ENCODE measurements at regions not wholly inside any gene's neighbourhood (a gene's known extent, or its start where the extent isn't known, plus 50 kb on each side); places are given as distances from the start of the nearest gene placed in this dataset.

DNA sequence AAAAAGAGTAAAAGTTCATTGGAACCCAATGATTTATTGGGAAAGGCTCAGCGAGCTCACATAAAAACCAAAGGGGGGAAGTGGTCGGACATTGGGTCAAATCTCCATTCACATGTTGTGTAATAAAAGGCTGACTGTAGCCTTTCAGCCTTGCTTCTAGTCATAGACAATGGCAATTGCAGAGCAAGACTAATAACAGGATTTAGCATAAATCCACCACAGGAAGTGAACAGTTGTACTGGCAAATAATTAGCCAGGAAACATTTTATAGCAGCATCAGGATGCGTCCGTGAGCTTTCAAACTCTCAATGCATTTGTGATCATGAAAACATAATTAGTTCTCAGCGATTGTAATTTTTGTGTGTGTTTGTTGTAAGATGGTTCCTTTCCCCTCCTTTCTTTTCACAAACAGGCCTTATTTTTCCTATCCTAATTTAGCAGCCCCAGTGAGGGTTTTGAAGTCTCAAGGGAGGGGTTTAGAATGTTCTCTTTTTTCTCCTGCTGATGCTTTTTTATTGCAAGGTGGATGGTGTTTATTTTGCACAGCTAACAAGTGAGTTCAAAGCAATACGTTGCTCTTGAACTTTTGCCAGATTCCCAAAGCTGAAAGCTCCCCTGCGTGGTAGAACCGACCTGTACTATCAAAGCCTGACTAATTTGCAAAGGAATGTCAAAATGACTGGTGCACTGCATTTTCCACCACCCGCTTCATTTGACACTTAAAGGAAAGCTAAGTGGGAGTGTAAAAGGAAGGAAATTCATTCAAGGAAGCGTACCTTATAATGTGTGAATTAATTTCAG is 105.6 kb downstream of the SPRY2 start:
- DNase-seq = no peak

DNA sequence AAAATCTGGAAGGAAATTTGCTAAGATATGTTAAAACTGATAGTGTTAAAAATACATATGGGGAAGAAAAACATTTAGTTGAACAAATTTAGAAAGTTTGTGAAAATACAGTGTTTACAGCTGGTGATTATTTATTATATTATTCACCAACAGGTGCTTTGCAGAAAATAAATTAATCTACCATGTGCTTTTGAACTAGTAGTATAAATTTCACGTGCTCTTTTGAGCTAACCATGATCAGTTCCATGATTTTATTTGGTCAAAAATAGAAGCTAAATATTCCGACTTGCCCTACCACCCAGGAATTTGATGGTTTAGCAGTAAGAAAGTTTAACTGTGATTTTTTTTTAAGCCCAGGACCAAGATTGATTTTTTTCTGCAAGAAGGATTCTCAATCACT is 113.3 kb downstream of the SPRY2 start:
- DNase-seq = no peak

DNA sequence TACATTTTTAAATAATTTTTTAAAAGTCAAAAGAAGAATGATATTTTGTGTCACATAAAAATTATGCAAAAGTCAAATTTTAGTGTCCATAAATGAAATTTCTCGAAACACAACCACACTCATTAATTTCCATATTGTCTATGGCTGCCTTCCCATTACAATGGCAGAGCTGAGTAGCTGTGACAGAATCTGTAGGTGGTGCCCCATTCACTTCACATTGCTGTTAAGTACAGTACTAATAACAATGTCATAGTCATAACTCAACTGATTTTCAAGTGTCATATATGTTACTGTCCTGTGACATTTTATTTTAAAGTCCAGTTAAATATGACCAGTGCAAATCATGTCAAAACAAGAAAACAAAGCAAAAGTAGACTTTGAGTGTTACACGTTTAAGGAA is 114.3 kb downstream of the SPRY2 start:
- no peak for DNase-seq

DNA sequence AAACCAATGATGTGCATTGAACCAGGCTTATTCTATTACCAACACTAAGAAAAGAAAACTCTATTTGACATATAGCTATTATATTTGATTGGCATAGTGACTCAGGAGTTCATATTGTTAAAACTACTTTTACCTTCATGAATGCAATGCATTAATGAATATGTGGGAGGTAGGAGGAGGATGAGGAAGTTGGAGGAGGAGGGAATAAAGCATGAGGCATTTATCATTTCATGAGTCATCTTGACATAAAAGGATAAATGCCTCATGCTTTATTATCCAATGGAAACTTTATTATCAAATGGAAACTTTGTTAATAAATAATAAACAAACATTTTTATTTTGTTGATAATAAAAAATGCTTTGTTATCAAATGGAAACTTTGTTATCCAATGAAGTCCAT is 116.5 kb downstream of the SPRY2 start:
- DNase-seq = no peak

DNA sequence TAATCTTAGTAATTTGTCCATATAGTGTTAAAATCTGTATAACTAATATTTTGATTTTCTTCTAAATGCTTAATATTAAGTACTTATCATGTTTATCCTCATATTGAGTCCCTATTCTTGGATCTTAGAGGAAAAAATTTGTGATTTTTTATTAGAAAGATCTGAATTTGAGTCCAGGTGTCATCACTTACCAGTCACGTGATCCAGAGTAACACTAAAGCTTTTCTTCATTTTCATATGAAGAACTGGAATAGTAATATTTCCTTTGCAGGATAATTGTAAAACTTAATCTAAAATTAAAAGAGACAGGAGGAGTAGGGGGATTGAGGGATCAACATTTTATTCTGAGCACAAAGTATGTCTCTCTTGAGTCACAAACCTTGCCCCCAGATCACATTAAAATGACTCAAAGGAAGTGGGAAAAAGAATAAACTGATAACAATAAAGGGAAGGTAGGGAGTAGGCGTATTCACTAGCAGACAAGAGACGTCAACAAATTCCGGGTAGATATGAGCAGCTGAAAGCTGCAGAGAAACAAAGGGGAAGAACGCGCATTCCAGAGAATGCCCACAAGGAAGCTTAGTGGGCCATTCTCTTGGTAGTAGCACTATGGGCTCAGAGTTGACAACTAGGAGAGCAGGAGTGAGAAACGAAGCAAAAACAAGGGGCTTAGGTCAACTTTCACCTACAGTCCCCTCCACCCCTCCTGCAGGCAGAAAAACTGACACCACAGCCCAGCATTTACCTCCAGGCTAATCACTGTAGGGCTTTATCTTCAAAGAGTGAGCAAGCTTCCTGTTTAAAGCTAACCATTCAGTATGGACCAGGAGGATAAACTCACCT is 123.1 kb downstream of the SPRY2 start:
- DNase-seq = no peak

DNA sequence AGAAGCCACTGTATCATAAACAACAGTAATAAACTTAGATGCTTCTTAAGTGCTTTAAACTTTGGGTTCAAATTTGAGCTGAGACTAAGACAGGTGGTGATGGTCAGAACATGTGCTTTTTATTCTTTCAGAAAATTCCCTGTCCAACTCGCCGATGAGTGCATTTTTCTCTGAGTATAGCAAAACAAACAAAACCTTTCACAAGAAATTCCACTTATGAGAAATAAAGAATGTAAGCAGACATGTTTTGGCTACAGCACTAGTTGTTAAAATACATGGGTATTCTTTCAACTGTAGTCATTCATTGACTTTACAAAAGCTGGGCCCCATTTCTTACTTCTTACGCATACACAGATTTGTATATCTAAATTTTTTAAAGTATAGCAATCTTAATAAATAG is 125.6 kb downstream of the SPRY2 start:
- DNase-seq = no peak

DNA sequence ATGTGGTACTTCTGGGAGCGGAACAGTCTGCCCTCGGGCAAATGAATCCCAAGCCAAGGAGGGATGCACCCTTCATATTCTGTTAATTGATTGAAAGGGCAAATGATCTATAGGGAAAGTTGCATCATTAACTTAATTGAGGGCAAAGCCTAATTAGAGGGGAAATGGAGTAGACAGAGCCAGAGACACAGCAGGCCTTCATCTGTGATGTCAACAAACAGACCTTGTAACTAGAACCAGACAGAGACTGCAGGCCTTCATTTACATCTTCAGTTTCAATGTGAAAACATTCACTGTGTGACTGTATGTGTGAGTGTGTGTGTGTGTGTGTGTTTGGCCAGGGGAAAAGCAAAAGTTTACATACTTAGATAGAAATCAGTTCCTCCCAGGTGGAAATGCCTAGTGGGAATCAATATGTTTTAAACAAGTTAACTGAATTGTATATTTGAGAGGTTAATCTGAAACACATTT is 126.4 kb downstream of the SPRY2 start:
- DNase-seq = no peak

DNA sequence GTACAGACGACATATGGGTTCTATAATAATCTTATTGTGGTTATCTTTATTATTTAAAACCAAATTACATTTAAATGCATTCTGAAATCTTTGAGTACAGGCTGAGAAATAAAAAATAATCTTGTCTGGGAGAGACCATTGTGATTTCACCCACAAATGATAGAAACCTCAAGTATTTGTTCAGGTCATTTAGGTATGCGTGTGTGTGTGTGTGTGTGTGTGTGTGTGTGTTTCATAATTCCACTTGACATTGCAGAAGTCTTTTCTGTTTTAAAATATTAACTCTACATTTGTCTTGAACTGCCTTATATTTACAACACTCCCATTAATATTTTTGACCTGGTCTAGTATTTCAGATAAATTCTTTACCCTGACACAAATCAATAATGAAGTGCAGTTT is 126.9 kb downstream of the SPRY2 start:
- DNase-seq = no peak

DNA sequence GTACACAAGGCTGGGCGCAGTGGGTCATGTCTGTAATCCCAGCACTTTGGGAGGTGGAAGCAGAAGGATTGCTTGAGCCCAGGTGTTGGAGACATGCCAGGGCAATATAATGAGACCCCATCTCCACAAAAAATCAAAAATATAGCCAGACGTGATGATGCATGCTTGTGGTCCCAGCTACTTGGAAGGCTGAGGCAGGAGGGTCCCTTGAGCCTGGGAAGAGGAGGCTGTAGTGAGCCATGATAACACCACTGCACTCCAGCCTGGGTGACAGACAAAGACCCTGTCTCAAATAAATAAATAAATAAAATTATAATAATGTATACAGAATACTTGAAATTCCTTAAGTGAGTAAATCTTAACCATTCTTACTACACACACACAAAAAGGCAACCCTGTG is 127.7 kb downstream of the SPRY2 start:
- DNase-seq = no peak

DNA sequence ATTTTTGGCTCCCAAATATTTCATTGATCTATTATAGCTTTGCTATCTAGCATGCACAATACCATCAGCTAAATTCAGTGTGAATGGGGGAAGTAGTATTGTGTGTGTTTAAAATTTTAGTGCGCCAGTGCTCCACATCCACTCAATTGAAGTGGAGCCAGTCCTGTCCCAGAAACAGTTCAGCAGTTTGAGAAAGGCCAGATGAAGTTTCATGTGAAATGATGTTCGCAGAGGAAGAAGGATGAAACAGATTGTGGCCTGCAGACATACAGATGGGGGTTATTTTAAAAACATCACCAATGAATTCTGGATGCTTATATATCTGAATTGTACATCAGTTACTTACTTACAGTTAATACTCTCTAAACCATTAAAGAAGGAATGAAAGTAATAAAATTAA is 129.4 kb downstream of the SPRY2 start:
- DNase-seq = no peak

DNA sequence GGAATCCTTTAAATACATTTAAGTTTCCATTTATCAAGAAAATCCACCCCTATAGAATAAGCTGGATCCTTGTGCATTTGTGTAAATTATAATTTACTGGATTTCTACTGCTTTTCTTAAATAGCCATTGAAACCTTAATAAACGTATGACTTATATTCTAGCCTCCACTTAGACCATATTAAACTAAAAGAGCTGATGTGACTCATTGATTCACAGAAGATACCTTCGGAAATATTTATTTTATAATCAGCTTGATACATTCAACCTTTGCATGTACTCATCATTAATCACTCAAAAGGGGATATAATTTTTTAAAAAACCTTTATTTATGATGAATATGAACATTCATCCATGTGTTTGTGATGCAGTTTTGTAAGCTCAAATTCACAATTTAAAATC is 136.3 kb downstream of the SPRY2 start:
- no peak for DNase-seq

DNA sequence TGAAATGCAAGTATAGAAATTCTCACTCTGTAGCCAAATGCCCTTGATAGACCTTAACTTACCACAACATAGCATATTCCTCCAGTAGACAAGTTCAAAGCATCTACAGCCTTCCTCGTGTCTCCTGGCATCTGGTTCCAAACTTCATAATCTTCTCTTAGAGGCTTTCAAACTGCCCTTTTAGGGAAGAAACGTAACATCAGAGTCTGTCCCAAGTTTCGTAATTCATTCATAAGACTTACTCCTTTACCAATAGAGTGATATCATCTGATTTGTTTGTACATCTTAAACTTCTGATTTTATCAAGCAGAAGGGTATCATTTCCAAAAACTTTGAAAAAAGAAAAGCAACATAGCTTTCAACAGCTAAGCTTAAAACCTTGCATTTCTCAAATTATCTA is 137.4 kb downstream of the SPRY2 start:
- DNase-seq = no peak

DNA sequence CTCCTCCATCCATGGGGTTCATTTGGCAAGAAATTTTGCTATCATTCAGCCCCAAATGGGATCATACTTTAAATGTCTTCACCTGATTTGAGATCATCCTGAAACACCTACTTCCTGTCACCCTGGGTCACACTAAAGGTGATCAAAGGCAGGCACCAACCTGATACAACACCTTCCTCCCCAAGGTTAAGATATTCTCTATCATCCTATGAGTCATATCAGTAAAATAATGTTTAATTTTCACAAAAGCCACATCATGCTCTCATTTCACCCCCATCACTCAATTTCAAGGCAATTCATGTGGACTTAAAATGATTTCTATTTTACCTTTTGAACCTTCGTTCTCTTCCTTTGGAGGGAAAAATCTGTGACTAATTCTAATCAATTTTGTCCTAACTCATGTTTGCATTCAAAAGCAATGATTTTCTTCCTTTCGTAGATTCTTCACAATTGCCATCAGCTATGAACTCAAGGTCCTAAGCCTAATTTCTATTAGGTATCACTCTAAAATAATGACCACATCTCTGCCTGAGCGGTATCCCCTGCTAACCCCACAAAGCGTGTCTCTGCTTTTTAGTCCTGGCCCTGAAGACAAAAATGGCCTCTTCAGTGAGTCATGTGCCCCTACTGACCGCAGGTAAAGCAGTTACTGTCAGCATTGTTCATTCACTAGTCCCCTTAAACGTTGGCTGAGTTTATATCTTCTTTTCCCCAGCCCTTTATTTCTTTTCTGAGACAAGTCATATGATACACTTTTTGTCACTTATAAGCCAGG is 139.0 kb downstream of the SPRY2 start:
- no peak for DNase-seq

DNA sequence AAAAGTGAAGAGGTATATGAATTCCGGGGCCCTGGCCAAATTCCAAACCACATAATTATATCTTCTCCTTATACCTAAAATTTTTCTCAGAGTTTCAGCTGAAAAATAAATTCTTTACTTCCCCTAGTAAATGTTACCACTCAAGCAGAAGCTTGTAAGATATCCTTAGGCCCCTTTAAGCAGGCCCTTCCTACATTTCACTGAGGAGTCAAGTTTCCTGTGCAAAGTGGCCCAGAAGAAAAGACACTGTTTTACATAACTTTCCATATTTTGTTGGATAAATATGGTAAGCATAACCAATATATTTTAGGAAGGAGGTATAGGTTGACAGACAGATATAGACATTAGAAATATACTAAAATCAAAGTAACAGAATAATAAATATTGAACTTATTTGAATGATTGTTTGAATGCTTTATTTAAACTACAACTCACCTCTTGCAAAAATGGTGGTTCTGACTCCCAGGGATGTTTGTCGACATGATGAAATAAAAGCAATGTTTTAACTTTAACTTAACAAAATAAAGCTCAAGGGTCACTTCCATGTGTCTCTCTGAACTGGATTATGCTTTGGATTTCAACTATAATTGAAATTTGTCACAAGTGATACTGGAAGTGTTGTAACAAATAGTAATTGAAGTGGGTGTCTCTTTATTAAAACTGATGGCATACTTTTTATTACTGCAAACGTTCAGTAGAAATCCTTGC is 141.2 kb downstream of the SPRY2 start:
- DNase-seq = no peak

DNA sequence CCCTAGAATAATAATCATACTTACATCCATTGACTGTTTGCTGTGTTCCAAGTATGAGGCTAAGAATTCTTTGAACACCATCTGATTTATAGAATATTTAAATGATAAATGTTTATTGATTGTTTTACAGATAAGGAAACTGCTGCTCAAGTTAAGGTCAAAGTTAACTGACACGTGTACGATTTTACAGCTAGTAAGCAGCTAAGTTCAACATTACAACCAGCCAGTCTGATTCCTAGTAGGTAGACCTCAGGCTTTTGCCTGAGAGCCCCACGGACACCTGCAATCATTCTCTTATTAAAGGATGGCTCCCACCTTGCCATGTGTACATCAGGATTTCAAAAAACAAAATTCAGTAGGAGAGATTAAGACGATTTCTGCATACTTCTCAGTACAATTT is 141.9 kb downstream of the SPRY2 start:
- DNase-seq = no peak

DNA sequence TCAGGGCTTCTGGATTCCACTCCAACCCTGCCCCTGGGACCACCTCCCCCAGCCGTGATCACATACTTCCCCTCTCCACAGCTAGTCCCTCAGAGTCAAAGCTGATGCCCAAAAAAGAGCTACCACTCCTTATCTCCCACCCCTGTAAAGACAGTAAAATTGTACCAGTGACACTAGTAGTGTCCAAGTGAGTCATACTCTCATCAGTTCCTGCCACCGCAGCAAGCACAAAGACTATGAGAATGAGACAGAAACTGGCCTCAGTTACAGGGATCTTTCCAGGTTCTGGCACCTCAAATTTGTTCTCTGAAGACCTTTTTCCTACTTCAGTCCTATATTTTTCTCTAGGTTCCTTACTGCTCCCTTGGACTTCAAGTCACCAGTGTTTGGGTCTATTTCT is 144.2 kb downstream of the SPRY2 start:
- no peak for DNase-seq

DNA sequence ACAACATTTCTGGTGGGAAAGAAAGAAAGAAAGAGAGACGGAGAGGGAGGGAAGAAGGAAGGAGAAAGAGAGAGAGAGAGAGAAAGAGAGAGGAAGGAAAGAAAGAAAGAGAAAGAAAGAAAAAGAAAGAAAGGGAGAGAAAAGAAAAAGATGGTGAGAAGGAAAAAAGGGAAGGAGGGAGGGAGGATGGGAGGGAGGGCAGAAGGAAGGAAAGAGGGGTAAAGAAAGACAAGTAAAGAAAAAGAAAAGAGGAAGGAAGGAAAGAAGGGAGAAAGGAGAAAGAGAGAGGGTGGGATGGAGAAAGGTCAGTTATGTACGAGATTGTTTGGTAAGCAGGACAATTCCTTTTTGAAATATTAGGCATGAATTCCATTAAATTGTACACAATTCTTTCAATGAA is 145.3 kb downstream of the SPRY2 start:
- no peak for DNase-seq

DNA sequence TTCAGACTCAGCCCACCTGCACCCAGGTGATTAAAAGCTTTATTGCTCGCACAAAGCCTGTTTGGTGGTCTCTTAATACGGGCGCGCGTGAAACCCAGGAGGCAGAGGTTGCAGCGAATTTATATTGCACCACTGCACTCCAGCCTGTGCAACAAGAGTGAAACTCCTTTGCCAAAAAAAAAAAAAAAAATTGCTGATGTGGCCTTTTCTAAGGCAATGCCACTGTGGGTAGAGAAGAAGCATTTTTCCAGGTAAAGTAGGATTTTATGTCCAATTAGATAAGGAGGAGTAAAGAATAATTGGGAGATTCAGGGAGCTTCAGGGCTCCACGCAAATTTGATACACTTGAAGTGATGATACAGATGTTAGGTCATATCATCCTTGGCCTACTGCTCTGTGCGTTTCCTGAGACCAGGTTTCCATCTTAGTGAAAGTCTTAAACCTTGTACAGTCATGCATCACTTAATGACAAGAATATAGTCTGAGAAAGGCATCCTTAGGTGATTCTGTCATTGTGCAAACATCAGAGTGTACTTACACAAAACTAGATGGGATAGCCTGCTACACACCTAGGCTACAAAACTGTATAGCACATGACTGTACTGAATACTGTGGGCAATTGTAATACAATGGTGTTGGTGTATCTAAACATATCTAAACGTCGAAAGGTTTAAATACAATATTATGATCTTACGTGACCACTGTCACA is 150.9 kb downstream of the SPRY2 start:
- DNase-seq = no peak

DNA sequence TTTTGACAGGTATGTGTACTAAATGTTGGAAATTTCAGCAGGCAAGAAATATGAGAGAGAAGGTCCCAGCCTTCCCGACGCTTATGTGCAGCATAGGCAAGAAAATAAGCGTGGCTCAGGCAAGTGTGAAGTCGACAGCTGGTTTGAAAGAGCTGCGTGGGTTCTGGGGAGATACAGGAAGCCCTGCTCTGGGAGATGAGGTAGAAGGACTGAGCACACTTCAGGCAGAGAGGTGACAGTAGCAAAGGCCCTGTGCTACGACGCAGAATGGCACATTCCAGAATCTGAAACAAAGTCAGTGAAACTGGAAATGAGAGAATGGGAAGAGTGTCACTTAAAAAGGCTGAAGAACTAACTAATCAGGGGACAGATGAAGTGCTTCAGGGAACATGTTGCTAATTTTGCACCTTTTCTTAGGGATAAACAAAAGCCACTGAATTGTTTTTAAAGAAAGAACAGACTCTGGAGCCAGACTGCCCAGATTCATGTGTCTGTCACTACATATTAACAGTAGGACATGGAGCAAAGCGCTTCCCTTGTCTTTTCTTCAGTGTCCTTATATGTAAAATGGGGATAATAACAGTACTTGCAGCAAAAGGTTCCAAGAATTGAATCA is 160.1 kb downstream of the SPRY2 start:
- DNase-seq = no peak

DNA sequence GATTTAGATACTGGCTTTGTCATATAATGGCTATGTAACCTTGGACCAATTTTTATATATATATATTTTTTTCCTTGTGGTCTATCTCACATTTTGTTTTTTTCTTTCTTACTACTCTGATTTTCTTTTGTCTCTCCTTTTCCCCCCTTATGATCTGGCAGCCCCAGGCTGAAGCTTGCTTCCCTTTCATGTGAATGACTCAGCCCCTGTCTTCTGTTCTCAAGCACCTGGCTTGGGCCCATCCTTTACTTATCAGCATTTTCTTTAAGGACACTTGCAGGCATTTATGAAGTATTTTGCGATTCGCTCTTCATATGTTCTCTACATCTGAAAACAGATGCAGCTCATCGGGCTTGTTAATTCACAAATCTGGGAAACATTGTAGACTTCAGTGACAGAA is 163.6 kb downstream of the SPRY2 start:
- no peak for DNase-seq

DNA sequence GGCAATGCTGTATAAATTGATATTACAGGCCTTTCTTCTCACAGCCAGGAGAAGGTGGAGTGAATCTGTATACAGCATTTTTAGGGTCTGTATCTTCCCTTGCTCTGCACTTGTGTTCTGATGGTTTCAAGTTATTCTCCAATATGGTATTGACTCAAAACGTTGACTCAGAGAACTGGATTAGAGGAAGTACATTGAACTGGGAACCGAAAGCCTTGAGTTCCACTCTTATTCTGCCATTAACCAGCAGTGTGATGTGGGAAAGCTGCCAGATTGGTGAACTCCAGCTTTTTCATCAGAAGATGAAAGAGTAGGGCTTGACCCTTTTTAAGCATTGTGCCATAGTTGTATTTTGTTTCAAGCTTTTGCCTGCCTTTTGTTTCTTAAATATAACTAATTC is 167.7 kb downstream of the SPRY2 start:
- no peak for DNase-seq

DNA sequence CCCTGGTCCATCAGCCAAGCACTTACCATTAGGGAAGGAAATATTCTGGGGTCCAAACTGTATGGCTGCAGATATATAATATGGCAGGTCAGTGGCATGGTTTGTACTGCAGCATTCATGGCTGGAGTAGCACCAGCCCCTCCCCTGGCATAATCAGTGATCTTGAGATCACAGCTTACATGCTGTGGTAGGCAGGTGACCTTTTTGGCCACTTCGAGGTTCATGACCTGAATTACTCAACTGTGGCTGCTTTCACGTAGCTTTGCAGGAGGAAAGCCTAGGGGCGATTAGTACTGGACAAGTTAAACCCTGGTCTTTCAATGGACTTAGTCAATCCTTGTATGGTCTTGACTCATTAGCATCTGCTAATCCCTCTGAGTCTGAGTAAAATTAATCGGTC is 169.8 kb downstream of the SPRY2 start:
- DNase-seq = no peak
